ENCODE measurements at regions not wholly inside any gene's neighbourhood (a gene's known extent, or its start where the extent isn't known, plus 50 kb on each side); places are given as distances from the start of the nearest gene placed in this dataset.
"Not testable (repeated sequence)": the region's sequence is repeated elsewhere in the genome, so short reads cannot be mapped to it uniquely, and the experiment has no call there.

- in situ Hi-C loops (cut with MboI): no loop called here
- TF ChIP-seq EZH2 (IDR thresholded peaks at IDR 0.05; ENCODE audit: insufficient read depth, poor library complexity, severe bottlenecking) (no peak), EZH2phosphoT487 (IDR thresholded peaks at IDR 0.05; ENCODE audit: insufficient read depth, low read depth) (no peak)
- H3K79me2 ChIP-seq (ENCODE audit: insufficient read depth): no peaks in the 10 kb centered on the region
- no peak overlapping the region for H3K4me2 ChIP-seq (ENCODE audit: unreplicated experiment)
- H2AFZ ChIP-seq: no peak overlapping the region
- no peak overlapping the region for H3K27ac ChIP-seq
- H3K9me3 ChIP-seq (ENCODE audit: low read depth): no peaks in the 10 kb centered on the region
- H3K27me3 ChIP-seq (replicated peaks; ENCODE audit: insufficient read depth): no peaks in the 10 kb centered on the region; the same call in 1 of the 2 replicates
- H3K36me3 ChIP-seq (ENCODE audit: low read depth): no peaks in the 10 kb centered on the region
- no peaks in the 10 kb centered on the region for H3K9me2 ChIP-seq (ENCODE audit: insufficient read depth)
- H3K9ac ChIP-seq: no peak overlapping the region
- H3K4me1 ChIP-seq (ENCODE audit: insufficient read depth): no peaks in the 10 kb centered on the region
- no peaks in the 10 kb centered on the region for H3F3A ChIP-seq (ENCODE audit: insufficient read depth)
- H4K20me1 ChIP-seq (ENCODE audit: insufficient read depth): no peaks in the 10 kb centered on the region
- WGBS, 2 experiments (ENCODE audit: low coverage in 1 of 2, low lambda C conversion rate in 2 of 2, missing lambda C conversion rate in 2 of 2): 49 to 58% methylated on average over 13 of the region's 13 CpGs
- H3K4me3 ChIP-seq: no peak overlapping the region
- no peak for DNase-seq
These were observed 105.6 kb upstream of the PLXNA2 start for GRCh38 chr1:208349694-208350330.

DNA sequence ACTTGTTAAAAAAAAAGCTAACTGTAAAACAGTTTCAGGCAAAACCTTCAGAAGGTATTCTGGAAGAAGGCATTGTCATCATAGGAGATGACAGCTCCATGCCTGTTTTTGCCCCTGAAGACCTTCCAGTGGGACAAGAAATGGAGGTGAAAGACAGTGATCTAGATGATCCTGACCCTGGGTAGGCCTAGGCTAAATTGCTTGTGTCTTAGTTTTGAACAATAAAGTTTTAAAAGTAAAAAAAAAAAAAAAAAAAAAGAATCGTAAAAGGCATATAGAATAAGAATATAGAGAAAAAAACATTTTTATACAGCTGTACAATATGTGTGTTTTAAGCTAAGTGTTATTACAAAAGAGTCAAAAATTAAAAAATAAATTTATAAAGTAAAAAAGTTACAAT is 106.6 kb upstream of the PLXNA2 start:
- DNase-seq: no peak
- Histone ChIP-seq H3K4me1 (ENCODE audit: insufficient read depth) (no peaks in the 10 kb centered on the region), H3K79me2 (ENCODE audit: insufficient read depth) (no peaks in the 10 kb centered on the region), H3F3A (ENCODE audit: insufficient read depth) (no peaks in the 10 kb centered on the region), H3K4me3 (no peak overlapping the region), H3K9me2 (ENCODE audit: insufficient read depth) (no peaks in the 10 kb centered on the region), H3K27ac (no peak overlapping the region), H3K9ac (no peak overlapping the region), H3K9me3 (ENCODE audit: low read depth) (no peaks in the 10 kb centered on the region), H2AFZ (no peak overlapping the region), H3K36me3 (ENCODE audit: low read depth) (no peaks in the 10 kb centered on the region), H4K20me1 (ENCODE audit: insufficient read depth) (no peaks in the 10 kb centered on the region), H3K27me3 (replicated peaks; ENCODE audit: insufficient read depth) (no peaks in the 10 kb centered on the region), H3K4me2 (ENCODE audit: unreplicated experiment) (no peak overlapping the region)
- in situ Hi-C loops (cut with MboI): no loop called here
- no peak for TF ChIP-seq EZH2phosphoT487 (IDR thresholded peaks at IDR 0.05; ENCODE audit: insufficient read depth, low read depth)
- no peak for TF ChIP-seq EZH2 (IDR thresholded peaks at IDR 0.05; ENCODE audit: insufficient read depth, poor library complexity, severe bottlenecking)
- WGBS, 2 experiments (ENCODE audit: low coverage in 1 of 2, low lambda C conversion rate in 2 of 2, missing lambda C conversion rate in 2 of 2): 20 to 29% methylated on average over 1 of the region's 1 CpG

DNA sequence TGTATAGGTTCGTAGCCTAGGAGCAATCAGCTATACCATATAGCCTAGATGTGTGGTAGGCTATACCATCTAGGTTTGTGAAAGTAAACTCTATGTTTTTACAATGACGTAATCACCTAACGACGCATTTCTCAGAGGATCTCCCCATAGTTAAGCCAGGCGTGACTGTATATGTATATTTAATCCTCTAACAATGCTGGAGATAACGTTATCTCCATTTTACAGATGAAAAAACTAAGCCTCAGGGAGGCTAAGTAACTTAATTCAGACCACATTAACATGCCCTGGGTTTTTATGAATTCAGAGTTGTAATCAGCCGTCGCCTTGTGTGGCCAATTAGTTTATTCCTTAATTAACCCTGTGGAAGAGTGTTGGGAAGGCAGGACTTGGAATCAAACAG is 107.7 kb upstream of the PLXNA2 start:
- Histone ChIP-seq H3K9me2 (ENCODE audit: insufficient read depth) (no peaks in the 10 kb centered on the region), H2AFZ (no peak overlapping the region), H3K9ac (no peak overlapping the region), H3K79me2 (ENCODE audit: insufficient read depth) (no peaks in the 10 kb centered on the region), H3K36me3 (ENCODE audit: low read depth) (no peaks in the 10 kb centered on the region), H3K4me2 (ENCODE audit: unreplicated experiment) (no peak overlapping the region), H3K27me3 (replicated peaks; ENCODE audit: insufficient read depth) (no peaks in the 10 kb centered on the region), H3K9me3 (ENCODE audit: low read depth) (no peaks in the 10 kb centered on the region), H3F3A (ENCODE audit: insufficient read depth) (no peaks in the 10 kb centered on the region), H3K4me1 (ENCODE audit: insufficient read depth) (no peaks in the 10 kb centered on the region), H4K20me1 (ENCODE audit: insufficient read depth) (no peaks in the 10 kb centered on the region), H3K27ac (no peak overlapping the region), H3K4me3 (no peak overlapping the region)
- 51 to 60% methylated on average over 8 of the region's 8 CpGs for WGBS, 2 experiments (ENCODE audit: low coverage in 1 of 2, low lambda C conversion rate in 2 of 2, missing lambda C conversion rate in 2 of 2)
- DNase-seq: no peak
- in situ Hi-C loops (cut with MboI): no loop called here
- no peak for TF ChIP-seq EZH2 (IDR thresholded peaks at IDR 0.05; ENCODE audit: insufficient read depth, poor library complexity, severe bottlenecking)
- no peak for TF ChIP-seq EZH2phosphoT487 (IDR thresholded peaks at IDR 0.05; ENCODE audit: insufficient read depth, low read depth)

GRCh38 chr1:208353797-208354196 is 109.6 kb upstream of the PLXNA2 start:
- H3K9me2 ChIP-seq (ENCODE audit: insufficient read depth); H3K9ac ChIP-seq; in situ Hi-C loops (cut with MboI); H3K36me3 ChIP-seq (ENCODE audit: low read depth); DNase-seq; H3K4me3 ChIP-seq; H3K27ac ChIP-seq; H3K9me3 ChIP-seq (ENCODE audit: low read depth); H3K4me1 ChIP-seq (ENCODE audit: insufficient read depth); H2AFZ ChIP-seq; H3K79me2 ChIP-seq (ENCODE audit: insufficient read depth); H3K27me3 ChIP-seq (replicated peaks; ENCODE audit: insufficient read depth); H4K20me1 ChIP-seq (ENCODE audit: insufficient read depth); H3K4me2 ChIP-seq (ENCODE audit: unreplicated experiment); H3F3A ChIP-seq (ENCODE audit: insufficient read depth): not testable (repeated sequence)
- WGBS, 2 experiments (ENCODE audit: low coverage in 1 of 2, low lambda C conversion rate in 2 of 2, missing lambda C conversion rate in 2 of 2): 60 to 66% methylated on average over 5 of the region's 5 CpGs
